8988T (cell line): ENCODE measurements at regions not wholly inside any gene's neighbourhood (a gene's known extent, or its start where the extent isn't known, plus 50 kb on each side); places are given as distances from the start of the nearest gene placed in this dataset.

Source experiments
- DNase-seq: peaks from one replicate; pipeline ENCODE4 v3.0.0; 2011

DNA sequence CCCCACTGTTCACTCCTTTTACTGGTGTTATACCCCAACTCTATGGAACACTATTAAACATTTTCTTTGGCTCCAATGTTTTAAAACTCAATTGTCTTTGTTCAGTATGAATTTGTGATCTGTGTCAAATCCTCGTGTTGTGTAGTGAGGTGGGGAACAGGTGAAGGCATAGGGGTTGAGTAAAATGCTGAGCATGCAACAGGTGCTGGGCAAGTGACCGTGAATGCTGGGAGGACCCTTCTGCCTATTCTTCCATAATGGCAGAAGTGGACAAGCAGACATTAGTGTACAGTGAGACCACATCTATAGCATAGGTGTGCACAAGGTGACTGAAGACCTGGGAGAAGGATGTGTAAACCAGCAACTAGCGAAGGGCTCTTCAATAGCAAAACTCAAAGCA, 1188.0 kb downstream of the UQCRFS1 start:
- no peak for DNase-seq

GRCh38 chr19:28023064-28023463, 1189.9 kb downstream of the UQCRFS1 start:
- DNase-seq = no peak

DNA sequence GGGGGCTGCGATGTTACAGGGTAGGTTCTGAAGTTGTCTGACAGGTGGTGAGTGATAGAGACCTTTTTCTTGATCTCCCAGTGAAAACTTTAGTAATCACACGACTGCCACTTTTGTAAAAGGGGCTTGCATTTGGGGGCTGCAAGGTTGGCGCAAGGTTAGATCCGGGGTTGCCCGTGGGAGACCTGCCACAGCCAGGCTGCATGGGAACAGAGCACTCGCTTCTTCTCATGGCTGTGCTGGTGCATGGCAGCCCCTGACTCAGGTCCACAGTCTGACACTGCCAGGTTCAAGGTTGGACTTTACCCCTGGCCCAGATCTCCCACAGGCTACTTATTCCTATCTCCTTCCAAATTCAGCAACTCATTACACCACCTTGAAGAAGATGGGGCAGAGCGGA, 1190.4 kb downstream of the UQCRFS1 start:
- no peak for DNase-seq

- no peak for DNase-seq
Observed at GRCh38 chr19:28021259-28022185, 1191.4 kb downstream of the UQCRFS1 start.

- DNase-seq = no peak
Observed at GRCh38 chr19:28020619-28021258, 1192.2 kb downstream of the UQCRFS1 start.

GRCh38 chr19:28019901-28020300, 1193.0 kb downstream of the UQCRFS1 start:
- DNase-seq = no peak

DNA sequence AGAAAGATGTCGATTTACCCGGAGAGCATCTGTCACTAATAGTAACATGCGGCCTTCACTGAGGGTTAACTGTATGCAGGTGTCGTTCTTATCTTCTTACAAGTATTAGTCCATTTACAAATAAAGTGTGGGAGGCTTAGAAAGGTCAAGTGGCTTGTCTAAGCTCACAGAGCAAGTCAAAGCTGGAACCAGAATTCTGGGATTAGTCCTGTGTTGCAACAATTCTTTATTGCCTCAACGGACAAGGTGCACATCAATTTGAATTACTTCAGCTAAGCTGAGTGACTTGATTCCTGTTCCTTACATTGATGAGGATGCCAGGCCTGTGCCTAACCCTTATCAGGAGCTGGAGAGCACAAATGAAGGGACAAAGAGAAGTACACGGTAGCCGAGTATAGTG, 1193.6 kb downstream of the UQCRFS1 start:
- no peak for DNase-seq

DNA sequence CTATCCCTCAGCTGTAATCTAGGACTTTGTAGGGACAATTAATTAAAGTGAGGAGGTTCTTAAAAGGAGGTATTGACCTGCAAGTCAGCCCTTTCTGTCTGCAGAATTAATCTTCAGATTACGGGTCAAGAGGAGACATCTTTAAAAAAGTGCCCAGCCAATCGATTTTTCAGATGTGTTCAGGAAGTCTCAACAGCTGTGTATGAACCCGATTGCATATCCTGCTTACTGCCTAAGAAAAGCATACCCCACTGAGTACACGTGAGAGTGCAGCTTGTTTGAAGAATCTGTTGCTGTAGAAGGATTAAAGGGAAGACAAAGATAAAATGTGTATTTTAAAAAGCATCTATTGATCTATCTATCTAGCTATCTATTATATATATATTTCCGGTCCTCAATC, 1194.5 kb downstream of the UQCRFS1 start:
- no peak for DNase-seq

GRCh38 chr19:28014615-28015405, 1198.1 kb downstream of the UQCRFS1 start:
- DNase-seq = no peak

GRCh38 chr19:28012361-28012760, 1200.6 kb downstream of the UQCRFS1 start:
- no peak for DNase-seq

DNA sequence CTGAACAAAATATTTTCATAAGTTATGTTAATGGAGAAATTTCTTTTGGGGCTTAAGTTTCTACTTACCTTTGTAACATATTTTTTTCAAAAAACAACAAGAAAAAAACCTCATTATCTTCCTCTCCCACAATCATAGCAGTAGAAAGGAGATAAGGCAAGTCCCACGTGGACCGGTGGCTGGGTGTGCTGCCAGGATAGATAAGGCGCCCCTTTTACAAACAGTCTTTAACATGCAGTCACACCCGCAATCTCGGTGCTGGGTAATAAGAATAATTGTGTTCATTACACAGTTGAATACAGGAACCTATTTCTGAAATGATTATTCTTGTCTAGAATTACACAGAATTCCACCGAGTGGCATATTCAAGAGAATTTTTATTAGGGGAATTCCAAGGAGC, 1202.3 kb downstream of the UQCRFS1 start:
- no peak for DNase-seq

- DNase-seq = no peak
Observed at GRCh38 chr19:28009696-28010095, 1203.3 kb downstream of the UQCRFS1 start.

DNA sequence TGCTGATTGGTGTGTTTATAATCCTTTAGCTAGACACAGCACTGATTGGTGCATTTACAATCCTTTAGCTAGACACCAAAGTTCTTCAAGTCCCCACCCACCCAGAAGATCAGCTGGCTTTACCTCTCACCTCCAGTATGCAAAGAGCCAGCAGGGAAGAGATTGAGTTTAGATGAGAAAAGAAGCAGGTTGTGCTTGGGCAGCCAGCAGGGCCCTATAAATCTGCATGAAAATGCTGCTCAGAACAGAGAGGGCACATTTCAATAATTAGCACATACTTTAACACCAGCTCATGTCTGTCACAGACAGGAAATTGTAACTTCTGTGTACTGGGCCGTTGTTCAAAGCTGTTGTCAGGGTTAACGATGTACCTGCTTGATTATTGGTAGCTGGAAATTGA, 1204.3 kb downstream of the UQCRFS1 start:
- DNase-seq = no peak

- DNase-seq = no peak
Observed at GRCh38 chr19:28003543-28003942, 1209.4 kb downstream of the UQCRFS1 start.

GRCh38 chr19:27997069-27997468, 1215.9 kb downstream of the UQCRFS1 start:
- DNase-seq = no peak

DNA sequence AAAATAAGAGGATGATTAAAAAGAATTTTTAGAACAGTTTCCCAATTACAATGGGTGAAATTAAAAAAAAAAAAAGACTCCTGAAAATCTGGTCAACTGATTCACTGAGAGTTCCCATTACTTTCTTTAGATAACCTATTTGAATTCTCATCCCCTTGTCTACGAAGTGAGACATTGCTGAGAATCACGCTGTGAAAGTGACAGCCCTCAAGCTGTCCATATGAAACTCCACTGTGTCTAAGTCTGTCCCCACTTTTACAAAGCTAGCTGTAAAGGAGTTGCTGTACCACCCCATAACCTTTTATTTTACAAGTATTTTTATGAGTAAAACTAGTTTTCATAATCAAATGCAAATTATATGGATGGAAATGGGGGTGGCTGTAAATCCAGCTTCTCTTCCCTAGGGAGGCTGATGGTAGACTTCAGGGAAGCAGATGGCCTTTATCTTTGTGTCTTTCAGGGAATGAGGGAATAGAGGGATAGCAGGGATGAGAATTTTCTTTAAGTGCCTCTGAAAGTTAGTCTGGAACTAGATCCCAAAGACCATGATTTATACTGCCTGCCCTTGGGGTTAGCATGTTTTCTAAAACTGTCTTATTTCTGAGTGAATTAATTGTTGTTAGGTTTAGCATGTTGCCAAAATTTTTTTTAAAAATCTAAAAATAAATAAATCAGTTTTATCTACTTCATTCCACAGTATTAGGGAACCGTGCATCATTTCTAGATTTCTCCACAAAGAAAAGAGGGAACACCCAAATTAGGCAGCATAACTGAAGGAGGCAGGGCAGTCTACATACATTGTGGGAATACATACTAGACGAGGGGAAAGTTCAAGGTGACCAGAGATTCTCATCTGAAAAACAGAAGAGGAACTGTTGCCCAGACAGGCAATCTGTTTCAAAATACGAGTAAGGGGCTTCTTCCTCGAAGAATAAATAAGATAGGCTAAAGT, 1219.1 kb downstream of the UQCRFS1 start:
- no peak for DNase-seq

GRCh38 chr19:27986299-27986698, 1226.7 kb downstream of the UQCRFS1 start:
- DNase-seq = no peak

GRCh38 chr19:27975419-27976005, 1237.4 kb downstream of the UQCRFS1 start:
- no peak for DNase-seq

DNA sequence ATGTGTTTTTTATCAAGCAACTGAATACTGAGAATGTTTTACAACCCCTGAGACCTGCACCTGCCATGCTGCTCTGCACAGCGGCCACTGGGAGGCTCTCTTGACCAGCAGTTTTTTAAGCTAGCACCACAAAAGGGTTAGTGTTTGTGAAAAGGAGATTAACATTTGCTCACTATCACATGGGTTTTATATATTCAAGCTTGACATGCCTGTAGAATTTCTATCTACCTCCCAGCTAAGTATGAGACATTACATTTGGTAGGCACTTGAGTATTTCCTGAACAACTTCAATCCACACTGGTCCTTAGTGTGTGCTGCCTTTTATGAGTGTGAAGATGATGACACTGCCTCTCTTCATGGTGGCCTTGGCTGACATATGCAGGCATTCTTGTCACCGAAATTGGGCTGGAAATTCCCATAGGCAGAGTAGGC, 1238.9 kb downstream of the UQCRFS1 start:
- DNase-seq = no peak

DNA sequence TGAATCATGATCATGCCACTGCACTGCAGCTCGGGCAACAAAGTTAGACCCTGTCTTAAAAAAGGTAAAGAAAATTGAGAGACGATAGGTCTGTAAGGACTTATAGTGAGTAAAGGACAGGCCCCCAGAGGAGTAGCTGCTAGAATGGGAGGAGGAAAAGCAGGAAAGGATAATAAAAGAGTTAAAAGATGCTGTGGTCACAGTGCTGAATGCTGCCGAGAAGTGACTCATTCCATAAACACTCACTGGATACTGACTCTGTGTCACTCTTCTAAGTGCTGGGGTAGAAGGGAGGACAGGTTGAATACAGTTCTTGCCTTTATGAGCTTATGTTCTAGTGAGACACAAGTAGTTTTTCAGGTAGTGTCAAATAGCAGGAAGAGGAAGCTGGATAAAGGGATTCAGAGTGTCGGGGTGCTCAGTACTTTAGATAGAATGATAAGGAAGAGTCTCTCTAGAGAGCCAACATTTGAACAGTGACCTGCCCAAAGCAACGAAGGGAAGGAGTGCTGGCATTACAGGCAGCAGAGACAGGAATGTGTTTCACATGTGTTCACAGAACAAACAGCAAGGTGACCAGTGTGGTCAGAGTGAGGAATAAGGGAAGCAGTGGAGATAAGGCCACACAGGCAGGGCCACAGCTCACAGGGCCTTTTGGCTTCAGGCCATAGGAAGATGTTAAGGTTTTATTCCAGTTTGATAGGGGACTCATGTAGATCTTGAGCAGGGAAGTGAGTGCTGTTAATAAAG, 1240.5 kb downstream of the UQCRFS1 start:
- no peak for DNase-seq

DNA sequence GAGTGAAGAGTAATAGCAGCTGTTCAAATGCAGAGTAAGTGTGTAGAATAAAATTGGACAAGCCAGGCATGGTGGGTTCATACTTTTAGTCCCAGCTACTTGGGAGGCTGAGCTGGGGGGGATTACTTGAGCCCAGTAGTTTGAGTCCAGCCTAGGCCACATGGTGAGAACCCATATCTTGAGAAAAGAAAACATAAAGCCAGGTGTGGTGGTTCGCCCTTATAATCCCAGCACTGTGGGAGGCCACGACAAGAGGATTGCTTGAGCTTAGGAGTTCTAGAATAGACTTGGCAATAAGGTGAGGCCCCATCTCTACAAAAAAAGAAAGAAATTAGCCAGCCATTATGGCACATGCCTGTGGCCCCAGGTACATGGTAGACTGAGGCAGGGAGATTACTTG, 1241.1 kb downstream of the UQCRFS1 start:
- no peak for DNase-seq
